Lower lobe of right lung (tissue), 2 donors: ENCODE measurements at regions not wholly inside any gene's neighbourhood (a gene's known extent, or its start where the extent isn't known, plus 50 kb on each side); places are given as distances from the start of the nearest gene placed in this dataset.

Experiments
- ATAC-seq, 2 donors: fragments of 200-7000 bp; cut with Tn5 transposase; one replicate each; pipeline ENCODE4 v1.9.1; 2020 to 2022; ENCODE audit warnings: mild to moderate bottlenecking in 2 of 2, moderate library complexity in 2 of 2
- DNase-seq: peaks from one replicate; pipeline ENCODE4 v3.0.0-alpha.2; 2020
- H3K27ac ChIP-seq: fragments of 200-600 bp; one replicate; pipeline ENCODE4 v1.8.0; 2022
- H3K27me3 ChIP-seq: fragments of 200-600 bp; one replicate; pipeline ENCODE4 v1.8.0; 2022; ENCODE audit warnings: low read depth
- H3K36me3 ChIP-seq: fragments of 200-600 bp; one replicate; pipeline ENCODE4 v1.8.0; 2022; ENCODE audit warnings: mild to moderate bottlenecking
- H3K4me1 ChIP-seq: fragments of 200-600 bp; one replicate; pipeline ENCODE4 v1.8.0; 2022
- H3K4me3 ChIP-seq: fragments of 200-600 bp; one replicate; pipeline ENCODE4 v1.8.0; 2022; ENCODE audit warnings: mild to moderate bottlenecking
- H3K9me3 ChIP-seq: fragments of 200-600 bp; one replicate; pipeline ENCODE4 v1.8.0; 2022
- CTCF ChIP-seq: fragments of 200-600 bp; IDR thresholded peaks from one replicate; pipeline ENCODE4 v1.8.0; 2022; ENCODE audit warnings: antibody characterized with exemption, mild to moderate bottlenecking
- intact Hi-C: fragments of 100-400 bp; cut with DNase I; formaldehyde crosslinking; loops from one replicate; pipeline ENCODE4 v1.11.0; 2022
- donor health status: DM: no; HTN: yes; CAD: no; lungs with severe emphysema.

GRCh38 chr6:148247386-148248063 is 95.1 kb upstream of the SASH1 start:
- intact Hi-C loops, result no loop called here
- DNase-seq, result no peak

GRCh38 chr6:148249160-148249559 is 93.5 kb upstream of the SASH1 start:
- TF ChIP-seq CTCF, result no peak
- no peaks in the 10 kb centered on the region for H3K27me3 ChIP-seq
- H3K36me3 ChIP-seq, result no peaks in the 10 kb centered on the region
- no peak overlapping the region for H3K27ac ChIP-seq
- H3K4me3 ChIP-seq, result no peak overlapping the region
- H3K9me3 ChIP-seq, result no peaks in the 10 kb centered on the region
- no peak for ATAC-seq
- intact Hi-C loops, result no loop called here
- no peak for DNase-seq
- H3K4me1 ChIP-seq, result peaks cover 2% of the 10 kb centered on the region

More at GRCh38 chr6:148247386-148248063, 95.1 kb upstream of the SASH1 start:
- Histone ChIP-seq H3K27me3 (no peaks in the 10 kb centered on the region), H3K36me3 (no peaks in the 10 kb centered on the region), H3K27ac (no peak overlapping the region), H3K4me1 (peaks cover 5% of the 10 kb centered on the region), H3K4me3 (no peak overlapping the region), H3K9me3 (no peaks in the 10 kb centered on the region)
- no peak for TF ChIP-seq CTCF
- ATAC-seq, result no peak

- no peaks in the 10 kb centered on the region for H3K27me3 ChIP-seq
- no peak overlapping the region for H3K27ac ChIP-seq
- H3K4me3 ChIP-seq, result no peak overlapping the region
- no peaks in the 10 kb centered on the region for H3K9me3 ChIP-seq
- H3K36me3 ChIP-seq, result no peaks in the 10 kb centered on the region
- intact Hi-C loops, result no loop called here
- H3K4me1 ChIP-seq, result no peaks in the 10 kb centered on the region
- no peak for TF ChIP-seq CTCF
- ATAC-seq (no peak), DNase-seq (no peak)
Observed at GRCh38 chr6:148249679-148250375, 92.8 kb upstream of the SASH1 start.

GRCh38 chr6:148250975-148251685 is 91.5 kb upstream of the SASH1 start:
- intact Hi-C loops, result no loop called here
- no peak overlapping the region for H3K27ac ChIP-seq
- H3K36me3 ChIP-seq, result no peaks in the 10 kb centered on the region
- TF ChIP-seq CTCF, result peak; percentile 40
- DNase-seq, result no peak
- peak; percentile 50 to 77 for ATAC-seq
- no peaks in the 10 kb centered on the region for H3K9me3 ChIP-seq
- no peak overlapping the region for H3K4me3 ChIP-seq
- no peaks in the 10 kb centered on the region for H3K4me1 ChIP-seq
- H3K27me3 ChIP-seq, result no peaks in the 10 kb centered on the region

- no peak for ATAC-seq
- Histone ChIP-seq H3K9me3 (no peaks in the 10 kb centered on the region), H3K27me3 (no peaks in the 10 kb centered on the region), H3K4me3 (no peak overlapping the region), H3K36me3 (no peaks in the 10 kb centered on the region), H3K4me1 (no peaks in the 10 kb centered on the region), H3K27ac (no peak overlapping the region)
- intact Hi-C loops, result no loop called here
- DNase-seq, result no peak
- no peak for TF ChIP-seq CTCF
Observed at GRCh38 chr6:148251891-148252290, 90.7 kb upstream of the SASH1 start.
